IMR-90 (cell line): ENCODE measurements at regions not wholly inside any gene's neighbourhood (a gene's known extent, or its start where the extent isn't known, plus 50 kb on each side); places are given as distances from the start of the nearest gene placed in this dataset.

Experiments used
- CEBPB ChIP-seq: IDR thresholded peaks from 2 replicates; pipeline ENCODE4 v1.6.1; 2012; ENCODE audit warnings: low read depth, low read length, improper control_type of control experiment
- CHD1 ChIP-seq: IDR thresholded peaks from 2 replicates; pipeline ENCODE4 v1.6.1; 2012; ENCODE audit warnings: low read depth, low read length, improper control_type of control experiment
- MAFK ChIP-seq: IDR thresholded peaks from 2 replicates; pipeline ENCODE4 v1.6.1; 2012; ENCODE audit warnings: low read depth, low read length, improper control_type of control experiment
- MAZ ChIP-seq: IDR thresholded peaks from 2 replicates; pipeline ENCODE4 v1.6.1; 2012; ENCODE audit warnings: low read depth, mild to moderate bottlenecking, low read length, improper control_type of control experiment, moderate library complexity, borderline replicate concordance
- MXI1 ChIP-seq: IDR thresholded peaks from 2 replicates; pipeline ENCODE4 v1.6.1; 2012; ENCODE audit warnings: low read depth, mild to moderate bottlenecking, low read length, moderate library complexity, borderline replicate concordance
- POLR2A ChIP-seq: IDR thresholded peaks from 2 replicates; pipeline ENCODE4 v1.6.1; 2012; ENCODE audit warnings: mild to moderate bottlenecking, low read depth, low read length
- RAD21 ChIP-seq: IDR thresholded peaks from 2 replicates; pipeline ENCODE4 v1.6.1; 2012; ENCODE audit warnings: low read length, improper control_type of control experiment
- RFX5 ChIP-seq: IDR thresholded peaks from 2 replicates; pipeline ENCODE4 v1.8.0; 2012; ENCODE audit warnings: low read depth, mild to moderate bottlenecking, low read length, moderate library complexity
- TF ChIP-seq, protein P1 (sequence below): conservative IDR thresholded peaks from 2 replicates; pipeline ENCODE4 v1.5.1; 2012; ENCODE audit warnings: mild to moderate bottlenecking, low read depth, low read length, improper control_type of control experiment

DNA sequence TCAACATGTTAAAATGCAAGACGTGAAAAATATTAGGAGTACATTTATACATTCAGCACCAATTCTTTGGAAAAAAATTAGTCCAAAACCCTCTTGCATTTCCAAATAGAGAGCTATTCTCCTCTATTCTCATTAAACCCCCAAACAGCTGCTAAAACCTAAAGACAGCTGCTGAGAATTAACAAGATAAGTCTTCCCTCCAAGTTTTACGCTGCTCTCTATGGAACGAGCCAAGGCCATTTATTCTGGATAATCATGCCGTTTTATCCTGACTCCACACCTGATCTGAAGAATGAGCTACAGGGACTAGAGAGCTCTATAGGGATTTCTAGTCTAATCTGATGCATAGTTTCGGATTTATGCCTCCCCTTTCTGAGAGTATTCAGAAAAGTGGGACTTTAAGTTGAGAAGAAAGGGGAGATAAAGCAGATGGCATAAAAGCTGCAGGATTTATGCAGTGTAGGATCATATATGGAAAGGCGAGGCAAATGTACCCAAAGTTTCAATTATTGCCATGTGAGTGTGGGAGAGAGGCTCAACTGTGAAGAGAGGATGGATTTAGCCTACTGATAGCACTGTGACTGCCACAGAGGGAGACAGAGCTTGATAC, 64.7 kb upstream of the HS3ST5 start:
- TF ChIP-seq, protein P1, sequence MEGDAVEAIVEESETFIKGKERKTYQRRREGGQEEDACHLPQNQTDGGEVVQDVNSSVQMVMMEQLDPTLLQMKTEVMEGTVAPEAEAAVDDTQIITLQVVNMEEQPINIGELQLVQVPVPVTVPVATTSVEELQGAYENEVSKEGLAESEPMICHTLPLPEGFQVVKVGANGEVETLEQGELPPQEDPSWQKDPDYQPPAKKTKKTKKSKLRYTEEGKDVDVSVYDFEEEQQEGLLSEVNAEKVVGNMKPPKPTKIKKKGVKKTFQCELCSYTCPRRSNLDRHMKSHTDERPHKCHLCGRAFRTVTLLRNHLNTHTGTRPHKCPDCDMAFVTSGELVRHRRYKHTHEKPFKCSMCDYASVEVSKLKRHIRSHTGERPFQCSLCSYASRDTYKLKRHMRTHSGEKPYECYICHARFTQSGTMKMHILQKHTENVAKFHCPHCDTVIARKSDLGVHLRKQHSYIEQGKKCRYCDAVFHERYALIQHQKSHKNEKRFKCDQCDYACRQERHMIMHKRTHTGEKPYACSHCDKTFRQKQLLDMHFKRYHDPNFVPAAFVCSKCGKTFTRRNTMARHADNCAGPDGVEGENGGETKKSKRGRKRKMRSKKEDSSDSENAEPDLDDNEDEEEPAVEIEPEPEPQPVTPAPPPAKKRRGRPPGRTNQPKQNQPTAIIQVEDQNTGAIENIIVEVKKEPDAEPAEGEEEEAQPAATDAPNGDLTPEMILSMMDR, result no peak
- TF ChIP-seq RFX5 (no peak), CHD1 (no peak), MAFK (no peak), MAZ (no peak), POLR2A (no peak), CEBPB (no peak), MXI1 (no peak), RAD21 (no peak)
